ENCODE measurements at regions not wholly inside any gene's neighbourhood (a gene's known extent, or its start where the extent isn't known, plus 50 kb on each side); places are given as distances from the start of the nearest gene placed in this dataset.
"Not testable (repeated sequence)": the region's sequence is repeated elsewhere in the genome, so short reads cannot be mapped to it uniquely, and the experiment has no call there.

GRCh38 chr11:96560727-96561126 lies 170.9 kb downstream of the JRKL start:
- ATAC-seq; H3K9me3 Mint-ChIP-seq; H3K36me3 Mint-ChIP-seq; H3K27ac Mint-ChIP-seq; DNase-seq (ENCODE audit: low spot score in 2 of 2): not testable (repeated sequence)

DNA sequence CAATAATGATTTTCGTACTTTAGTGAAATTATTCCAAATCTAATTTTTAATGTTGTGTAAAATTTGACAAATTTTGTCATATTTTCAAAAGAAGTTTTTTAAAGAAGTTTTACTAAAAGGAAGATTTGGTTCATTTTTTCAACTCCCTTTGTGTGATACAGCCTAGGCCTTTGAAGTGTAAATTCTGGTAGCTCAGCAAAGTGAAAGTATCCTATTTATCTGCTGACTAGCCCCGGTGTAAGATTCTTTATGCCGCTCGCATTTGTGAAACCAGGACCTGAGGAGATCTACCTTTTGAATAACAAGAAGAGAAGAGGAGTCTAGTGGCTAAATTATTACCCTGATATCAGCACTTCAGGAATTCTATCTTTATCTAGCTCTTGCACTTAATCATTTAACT lies 177.4 kb downstream of the JRKL start:
- peak overlapping the region in 1 of 2 donors; percentile 68 for H3K27ac Mint-ChIP-seq
- ATAC-seq (peak; percentile 87 to 93), DNase-seq (ENCODE audit: low spot score in 2 of 2) (no peak)
- H3K36me3 Mint-ChIP-seq = no peaks in the 10 kb centered on the region
- no peaks in the 10 kb centered on the region for H3K9me3 Mint-ChIP-seq

DNA sequence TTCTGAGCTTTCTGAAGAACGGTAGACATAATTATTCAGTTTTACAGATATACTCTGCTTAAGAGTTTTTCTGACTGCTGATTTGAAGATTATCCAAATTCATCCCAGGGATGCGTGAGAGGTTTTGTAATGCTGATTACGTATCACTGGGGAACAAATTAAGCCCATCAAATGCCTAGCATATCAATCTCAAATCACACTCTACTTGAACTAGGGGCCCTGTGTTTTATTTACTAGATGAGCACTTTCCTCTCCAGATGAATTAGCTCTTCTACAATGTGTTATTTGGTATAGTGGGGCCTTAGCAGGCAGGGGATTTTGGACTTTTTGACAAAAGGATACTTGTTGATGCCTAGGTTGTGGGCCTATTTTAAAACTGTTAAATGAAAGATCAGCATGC lies 177.9 kb downstream of the JRKL start:
- Mint-ChIP-seq H3K36me3 (no peaks in the 10 kb centered on the region), H3K27ac (no peak overlapping the region), H3K9me3 (no peaks in the 10 kb centered on the region)
- ATAC-seq = peak; percentile 61 to 76
- DNase-seq (ENCODE audit: low spot score in 2 of 2) = no peak

DNA sequence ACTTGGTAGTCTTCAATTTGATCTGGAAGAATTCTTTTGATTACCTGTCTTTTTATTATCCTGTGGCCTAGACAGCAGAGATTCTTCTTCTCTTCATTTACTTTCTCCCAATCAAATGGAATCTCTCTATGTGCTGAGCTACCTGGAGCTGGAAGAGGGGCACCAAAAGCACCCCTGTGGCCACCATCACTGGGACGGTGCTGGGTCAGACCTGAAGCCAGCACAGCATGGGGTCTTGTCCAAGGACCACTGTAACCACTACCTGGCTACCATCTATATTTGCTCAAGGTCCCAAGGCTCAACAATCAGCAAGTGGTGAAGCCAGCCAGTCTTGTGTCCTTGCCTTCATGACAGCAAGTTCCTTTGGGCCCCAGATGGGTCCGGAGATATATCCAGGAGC lies 186.6 kb downstream of the JRKL start:
- H3K36me3 Mint-ChIP-seq = no peaks in the 10 kb centered on the region
- no peak overlapping the region for H3K27ac Mint-ChIP-seq
- no peak for DNase-seq (ENCODE audit: low spot score in 2 of 2)
- no peak for ATAC-seq
- H3K9me3 Mint-ChIP-seq = peaks cover 0 to 2% of the 10 kb centered on the region in 2 donors

- DNase-seq (ENCODE audit: low spot score in 2 of 2) = no peak
- H3K9me3 Mint-ChIP-seq = peaks cover 0 to 2% of the 10 kb centered on the region in 2 donors
- no peak overlapping the region for H3K27ac Mint-ChIP-seq
Observed at GRCh38 chr11:96578379-96578778, 188.6 kb downstream of the JRKL start.

DNA sequence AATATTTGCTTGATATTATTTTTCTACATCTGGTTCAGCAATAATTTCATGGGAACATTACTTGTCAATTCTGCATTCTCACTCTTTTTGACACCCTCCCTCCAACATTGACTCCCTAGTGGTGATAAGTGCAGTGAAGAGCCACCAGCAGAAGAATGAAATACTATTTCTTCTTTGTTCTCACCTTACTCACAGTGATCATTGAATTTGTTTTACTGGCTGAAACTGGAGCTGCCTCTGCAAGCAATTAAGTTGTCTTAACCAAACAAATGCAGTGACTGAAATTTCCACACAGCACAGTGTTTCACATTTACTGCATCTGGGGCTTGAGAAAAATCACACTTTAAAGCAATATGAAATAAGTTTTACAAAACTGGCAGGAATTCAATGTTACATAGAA lies 189.8 kb downstream of the JRKL start:
- peaks cover 0 to 2% of the 10 kb centered on the region in 2 donors for H3K9me3 Mint-ChIP-seq
- DNase-seq (ENCODE audit: low spot score in 2 of 2) (no peak), ATAC-seq (no peak)
- H3K36me3 Mint-ChIP-seq = no peaks in the 10 kb centered on the region
- no peak overlapping the region for H3K27ac Mint-ChIP-seq

More at GRCh38 chr11:96578379-96578778, 188.6 kb downstream of the JRKL start:
- ATAC-seq = no peak
- no peaks in the 10 kb centered on the region for H3K36me3 Mint-ChIP-seq

DNA sequence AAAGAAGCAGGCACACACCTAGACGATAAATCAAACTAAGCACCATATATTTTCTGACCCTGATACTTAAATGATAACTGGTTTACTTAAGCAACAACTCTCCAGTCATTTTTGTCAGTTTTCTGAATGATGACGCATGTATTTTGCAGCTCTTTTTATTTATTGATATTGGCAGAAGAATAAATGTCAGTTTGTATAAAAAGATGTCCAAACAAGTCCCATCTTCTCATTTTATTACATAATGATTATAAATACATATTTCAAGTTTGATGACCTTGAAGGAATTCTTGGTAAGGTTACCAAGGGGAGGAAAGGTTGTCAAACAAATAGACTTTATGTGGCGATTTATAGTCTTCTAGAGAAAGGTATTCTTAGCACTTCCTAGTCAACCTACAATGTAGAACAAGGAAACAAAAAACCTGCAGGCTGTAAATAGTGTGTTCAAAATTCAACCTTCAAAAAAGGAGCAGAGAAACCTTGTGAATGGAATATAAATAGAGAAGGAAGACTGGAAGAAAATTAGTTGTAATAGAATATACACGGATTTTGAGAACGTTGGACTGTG lies 190.7 kb downstream of the JRKL start:
- Mint-ChIP-seq H3K9me3 (peaks cover 0 to 2% of the 10 kb centered on the region in 2 donors), H3K36me3 (no peaks in the 10 kb centered on the region), H3K27ac (no peak overlapping the region)
- DNase-seq (ENCODE audit: low spot score in 2 of 2) = no peak
- no peak for ATAC-seq

- not testable (repeated sequence) for ATAC-seq; H3K27ac Mint-ChIP-seq; H3K36me3 Mint-ChIP-seq; DNase-seq (ENCODE audit: low spot score in 2 of 2); H3K9me3 Mint-ChIP-seq
Observed at GRCh38 chr11:96585944-96586880, 196.4 kb downstream of the JRKL start.

GRCh38 chr11:96588793-96589192 lies 199.0 kb downstream of the JRKL start:
- H3K27ac Mint-ChIP-seq; H3K9me3 Mint-ChIP-seq; ATAC-seq; DNase-seq (ENCODE audit: low spot score in 2 of 2); H3K36me3 Mint-ChIP-seq: not testable (repeated sequence)

- no peaks in the 10 kb centered on the region for H3K36me3 Mint-ChIP-seq
- ATAC-seq (no peak), DNase-seq (ENCODE audit: low spot score in 2 of 2) (no peak)
- H3K27ac Mint-ChIP-seq = no peak overlapping the region
- peaks cover 0 to 4% of the 10 kb centered on the region in 2 donors for H3K9me3 Mint-ChIP-seq
Observed at GRCh38 chr11:96595011-96595410, 205.2 kb downstream of the JRKL start.

DNA sequence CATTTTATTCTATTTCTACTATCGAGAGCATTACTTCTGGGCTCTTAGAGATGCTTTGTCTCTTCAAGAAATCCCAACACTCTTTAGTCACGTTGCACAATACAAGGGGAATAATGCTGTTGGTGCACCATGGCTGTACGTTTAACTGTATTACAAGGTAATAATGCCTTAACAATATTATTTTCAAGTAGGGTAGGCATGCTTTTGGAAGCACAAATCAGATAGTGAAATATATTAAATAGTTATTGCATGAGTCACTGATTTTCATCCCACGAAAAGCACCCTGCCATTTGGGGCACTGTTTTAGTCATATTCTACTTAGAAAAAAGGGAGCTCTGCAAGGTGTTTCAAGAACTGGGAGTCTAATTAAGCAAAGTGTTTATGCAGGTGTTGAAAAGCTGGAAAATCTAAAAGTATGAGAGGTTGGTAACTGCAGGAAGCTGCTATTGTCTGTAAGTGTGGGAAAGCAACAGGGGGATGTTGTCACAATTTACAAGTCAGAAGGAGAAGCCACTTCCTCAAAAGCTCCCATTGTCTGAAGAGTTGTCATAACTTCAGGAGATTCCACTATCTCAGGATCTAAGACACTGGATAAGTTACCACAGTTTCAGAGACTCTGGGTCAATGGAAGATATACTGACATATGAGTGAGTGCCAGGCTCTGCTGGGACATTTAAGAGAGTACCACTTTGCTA lies 218.2 kb downstream of the JRKL start:
- H3K27ac Mint-ChIP-seq = no peak overlapping the region
- ATAC-seq (no peak), DNase-seq (ENCODE audit: low spot score in 2 of 2) (no peak)
- H3K36me3 Mint-ChIP-seq = no peaks in the 10 kb centered on the region
- no peaks in the 10 kb centered on the region for H3K9me3 Mint-ChIP-seq

DNA sequence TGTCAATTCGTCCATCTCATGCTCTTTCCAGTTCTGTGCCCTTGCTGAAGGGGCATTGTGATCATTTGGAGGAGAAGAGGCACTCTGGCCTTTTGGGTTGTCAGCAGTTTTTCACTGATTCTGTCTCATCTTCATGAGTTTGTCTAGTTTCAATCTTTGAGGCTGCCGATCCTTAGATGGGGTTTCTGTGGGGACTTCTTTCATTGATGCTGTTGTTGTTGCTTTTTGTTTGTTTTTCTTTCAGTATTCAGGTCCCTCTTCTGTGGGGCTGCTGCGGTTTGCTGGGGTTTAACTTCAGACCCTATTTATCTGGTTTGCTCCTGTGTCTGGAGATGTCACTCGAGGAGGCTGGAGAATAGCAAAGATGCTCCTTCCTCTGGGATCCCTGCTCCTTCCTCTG lies 224.3 kb downstream of the JRKL start:
- H3K36me3 Mint-ChIP-seq = no peaks in the 10 kb centered on the region
- H3K9me3 Mint-ChIP-seq = no peaks in the 10 kb centered on the region
- no peak overlapping the region for H3K27ac Mint-ChIP-seq
- DNase-seq (ENCODE audit: low spot score in 2 of 2) (no peak), ATAC-seq (no peak)

DNA sequence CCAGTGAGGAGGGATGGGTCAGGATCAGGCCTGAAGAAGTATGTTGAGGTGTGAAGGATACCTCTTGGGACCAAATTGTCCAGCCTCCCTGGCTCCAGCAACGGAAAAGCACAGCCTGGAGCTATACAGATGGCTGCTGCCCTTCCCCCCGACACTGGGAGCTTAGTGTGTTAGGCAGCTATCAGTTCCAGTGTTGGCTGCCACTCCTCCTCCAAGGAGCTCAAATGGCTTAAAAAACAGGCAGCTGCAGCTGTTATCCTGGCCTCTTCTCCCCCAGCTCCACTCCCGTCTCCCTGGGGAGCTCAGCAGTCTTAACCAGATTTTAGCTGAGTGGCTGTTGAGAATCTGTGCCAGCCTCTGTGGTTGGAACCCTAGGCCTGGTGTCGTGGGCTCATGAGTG lies 225.0 kb downstream of the JRKL start:
- Mint-ChIP-seq H3K9me3 (no peaks in the 10 kb centered on the region), H3K36me3 (no peaks in the 10 kb centered on the region), H3K27ac (no peak overlapping the region)
- DNase-seq (ENCODE audit: low spot score in 2 of 2) (no peak), ATAC-seq (no peak)

DNA sequence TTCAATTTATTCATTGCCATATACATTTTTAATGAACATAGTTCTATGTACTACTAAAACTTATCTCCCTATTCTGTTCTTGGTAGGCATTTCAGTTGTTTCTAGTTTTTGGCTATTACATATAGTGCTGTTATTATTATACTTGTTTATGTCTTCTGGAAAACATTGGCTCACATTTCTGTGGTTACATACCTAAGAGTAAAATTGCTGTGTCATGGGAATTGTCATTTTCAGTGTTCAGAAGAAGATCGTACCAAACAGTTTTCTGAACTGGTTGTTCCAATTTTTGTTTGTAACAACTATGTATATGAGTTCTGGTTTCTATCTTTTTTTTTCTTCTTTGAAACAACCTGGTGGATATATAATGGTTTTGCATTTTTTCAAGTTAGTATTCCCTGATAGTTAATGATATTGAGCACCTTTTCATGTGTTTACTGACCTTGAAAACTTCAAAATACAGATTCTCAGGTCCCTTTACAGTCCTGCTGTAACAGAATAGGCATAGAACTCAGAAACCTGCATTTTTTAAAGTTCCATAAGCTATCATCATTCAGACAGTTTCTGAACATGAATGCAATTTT lies 230.7 kb downstream of the JRKL start:
- Mint-ChIP-seq H3K36me3 (no peaks in the 10 kb centered on the region), H3K9me3 (no peaks in the 10 kb centered on the region), H3K27ac (no peak overlapping the region)
- no peak for ATAC-seq
- no peak for DNase-seq (ENCODE audit: low spot score in 2 of 2)

- DNase-seq (ENCODE audit: low spot score in 2 of 2) (no peak), ATAC-seq (no peak)
- H3K9me3 Mint-ChIP-seq = peaks cover 0 to 2% of the 10 kb centered on the region in 2 donors
- no peak overlapping the region for H3K27ac Mint-ChIP-seq
- no peaks in the 10 kb centered on the region for H3K36me3 Mint-ChIP-seq
Observed at GRCh38 chr11:96621161-96621560, 231.3 kb downstream of the JRKL start.

DNA sequence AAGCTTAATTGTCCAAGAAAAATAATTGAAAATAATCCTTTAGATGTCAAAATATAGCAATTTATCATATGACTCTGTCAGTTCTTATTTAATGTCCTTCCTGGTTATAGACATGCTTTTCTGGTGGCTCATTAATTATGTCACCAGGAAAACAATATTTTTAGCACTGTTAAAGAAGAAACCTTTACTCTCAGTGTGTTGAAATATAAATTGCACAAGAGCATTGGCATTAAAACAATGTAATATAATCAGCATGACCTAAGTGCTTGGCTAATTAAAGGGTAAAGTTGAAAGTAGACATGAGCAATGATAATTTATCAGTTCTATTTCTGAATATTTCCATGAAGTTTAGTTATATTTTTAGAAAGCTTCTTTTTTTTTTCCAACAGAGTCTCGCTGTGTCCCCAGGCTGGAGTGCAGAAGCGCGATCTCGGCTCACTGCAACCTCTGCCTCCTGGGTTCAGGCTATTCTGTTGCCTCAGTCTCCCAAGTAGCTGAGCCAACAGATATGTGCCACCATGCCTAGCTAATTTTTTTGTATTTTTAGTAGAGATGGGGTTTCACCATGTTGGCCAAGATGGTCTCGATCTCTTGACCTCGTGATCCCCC lies 232.3 kb downstream of the JRKL start:
- ATAC-seq = no peak
- no peak for DNase-seq (ENCODE audit: low spot score in 2 of 2)
- Mint-ChIP-seq H3K9me3 (peaks cover 0 to 4% of the 10 kb centered on the region in 2 donors), H3K36me3 (no peaks in the 10 kb centered on the region), H3K27ac (no peak overlapping the region)

DNA sequence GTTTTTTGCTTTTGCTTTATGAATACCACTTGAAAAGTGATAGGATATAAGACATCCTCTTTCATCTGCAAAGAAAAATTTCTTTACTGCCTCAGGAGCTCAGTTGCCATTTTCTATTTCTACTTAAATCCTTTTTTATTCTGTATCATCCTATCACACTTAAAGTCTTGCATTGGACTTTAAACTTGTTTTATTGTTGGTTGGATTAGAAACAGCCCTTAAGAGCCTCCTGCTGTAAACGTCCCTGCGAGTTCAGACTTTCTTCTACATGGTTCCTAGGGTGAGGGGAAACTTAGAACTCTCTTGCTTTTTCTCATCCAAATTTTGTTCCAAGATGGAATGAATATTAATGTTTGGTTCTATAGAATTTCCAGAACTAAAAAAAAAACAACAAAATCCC lies 234.3 kb downstream of the JRKL start:
- no peaks in the 10 kb centered on the region for H3K36me3 Mint-ChIP-seq
- no peak for DNase-seq (ENCODE audit: low spot score in 2 of 2)

More for the DNA sequence above, 234.3 kb downstream of the JRKL start:
- peaks cover 4 to 5% of the 10 kb centered on the region in 2 donors for H3K9me3 Mint-ChIP-seq
- H3K27ac Mint-ChIP-seq = no peak overlapping the region
- no peak for ATAC-seq
